ENCODE measurements at regions not wholly inside any gene's neighbourhood (a gene's known extent, or its start where the extent isn't known, plus 50 kb on each side); places are given as distances from the start of the nearest gene placed in this dataset.

DNA sequence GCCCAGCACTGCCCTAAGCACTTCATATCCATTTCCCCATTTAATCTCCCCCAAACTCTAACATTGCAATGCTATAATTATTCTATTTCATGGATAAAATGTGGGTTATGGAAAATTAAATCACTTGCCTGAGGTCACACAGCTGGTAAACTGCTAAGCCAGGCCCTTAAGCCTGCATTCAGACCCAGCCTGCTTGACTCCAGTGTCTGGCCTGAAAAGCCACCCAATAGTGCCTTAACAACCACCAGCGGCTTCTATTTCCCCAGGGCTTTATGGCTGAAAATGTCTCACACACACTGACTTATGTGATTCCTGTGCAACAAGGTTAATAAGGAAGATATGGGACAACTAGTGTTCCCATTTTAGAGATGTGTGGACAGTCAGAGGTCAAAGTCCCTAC lies 178.5 kb upstream of the SNX19 start:
- H3K9me3 Mint-ChIP-seq = no peaks in the 10 kb centered on the region
- no peaks in the 10 kb centered on the region for H3K36me3 Mint-ChIP-seq (ENCODE audit: low read depth)
- DNase-seq = no peak
- peaks cover 17% of the 10 kb centered on the region for H3K4me1 Mint-ChIP-seq
- no peak overlapping the region for H3K4me3 Mint-ChIP-seq
- peaks cover 7% of the 10 kb centered on the region for H3K27me3 Mint-ChIP-seq (ENCODE audit: low read depth, poor library complexity)
- TF ChIP-seq, protein P1, sequence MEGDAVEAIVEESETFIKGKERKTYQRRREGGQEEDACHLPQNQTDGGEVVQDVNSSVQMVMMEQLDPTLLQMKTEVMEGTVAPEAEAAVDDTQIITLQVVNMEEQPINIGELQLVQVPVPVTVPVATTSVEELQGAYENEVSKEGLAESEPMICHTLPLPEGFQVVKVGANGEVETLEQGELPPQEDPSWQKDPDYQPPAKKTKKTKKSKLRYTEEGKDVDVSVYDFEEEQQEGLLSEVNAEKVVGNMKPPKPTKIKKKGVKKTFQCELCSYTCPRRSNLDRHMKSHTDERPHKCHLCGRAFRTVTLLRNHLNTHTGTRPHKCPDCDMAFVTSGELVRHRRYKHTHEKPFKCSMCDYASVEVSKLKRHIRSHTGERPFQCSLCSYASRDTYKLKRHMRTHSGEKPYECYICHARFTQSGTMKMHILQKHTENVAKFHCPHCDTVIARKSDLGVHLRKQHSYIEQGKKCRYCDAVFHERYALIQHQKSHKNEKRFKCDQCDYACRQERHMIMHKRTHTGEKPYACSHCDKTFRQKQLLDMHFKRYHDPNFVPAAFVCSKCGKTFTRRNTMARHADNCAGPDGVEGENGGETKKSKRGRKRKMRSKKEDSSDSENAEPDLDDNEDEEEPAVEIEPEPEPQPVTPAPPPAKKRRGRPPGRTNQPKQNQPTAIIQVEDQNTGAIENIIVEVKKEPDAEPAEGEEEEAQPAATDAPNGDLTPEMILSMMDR (IDR thresholded peaks at IDR 0.05) = no peak
- no peak overlapping the region for H3K27ac Mint-ChIP-seq

DNA sequence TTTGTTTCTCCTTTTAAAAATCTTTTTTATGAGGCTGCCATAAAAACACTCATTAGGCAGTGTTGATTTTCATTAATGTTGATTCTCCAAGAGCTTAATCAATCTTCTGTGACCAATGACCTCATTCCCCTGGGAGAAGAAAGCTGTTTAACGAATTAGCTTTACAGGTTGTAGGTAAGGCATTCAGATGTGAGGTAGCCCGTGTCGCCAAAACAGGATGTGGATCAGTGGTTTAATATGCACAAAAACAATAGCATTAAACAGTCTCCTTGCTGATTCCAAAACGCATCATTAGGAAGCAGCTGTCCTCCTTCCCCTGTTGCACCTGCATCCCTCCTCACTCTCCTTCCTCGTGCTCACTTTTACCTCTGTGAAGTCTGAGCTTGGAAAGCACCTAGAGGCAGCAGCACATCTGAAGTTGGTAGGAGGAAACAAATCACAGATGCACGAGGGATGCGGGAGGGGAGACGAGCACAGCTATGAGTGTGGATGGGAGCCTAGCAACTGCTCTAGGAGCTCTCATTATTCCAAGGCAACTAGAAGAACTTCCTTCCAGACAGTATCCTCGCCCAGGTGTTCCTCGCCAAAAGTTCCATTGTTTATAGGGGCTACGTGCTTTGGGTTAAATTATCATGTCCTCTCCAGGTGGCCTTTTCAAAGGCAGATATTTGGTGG lies 179.4 kb upstream of the SNX19 start:
- Mint-ChIP-seq H3K27ac (no peak overlapping the region), H3K27me3 (ENCODE audit: low read depth, poor library complexity) (peaks cover 11% of the 10 kb centered on the region), H3K4me1 (peaks cover 17% of the 10 kb centered on the region), H3K4me3 (no peak overlapping the region), H3K9me3 (no peaks in the 10 kb centered on the region), H3K36me3 (ENCODE audit: low read depth) (no peaks in the 10 kb centered on the region)
- no peak for DNase-seq
- TF ChIP-seq, protein P1 (IDR thresholded peaks at IDR 0.05) = no peak

DNA sequence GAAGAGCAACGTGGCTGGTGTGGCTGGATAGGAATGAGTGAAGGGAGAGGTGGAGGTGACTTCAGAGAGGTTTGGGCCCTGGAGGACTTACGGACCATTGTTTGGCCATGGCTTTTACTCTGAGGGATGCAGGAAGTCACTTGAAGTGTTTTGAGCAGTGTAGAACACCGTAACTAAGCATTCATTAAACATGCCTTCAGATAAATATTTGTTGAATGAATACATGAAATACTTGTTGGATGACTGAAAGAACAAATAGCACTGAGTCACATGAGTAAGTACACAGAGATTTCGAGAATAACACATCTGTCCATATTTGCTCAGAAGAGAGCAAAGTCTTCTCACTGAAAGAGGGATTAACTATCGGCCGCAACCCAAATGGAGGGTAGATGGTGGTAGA lies 182.7 kb upstream of the SNX19 start:
- Mint-ChIP-seq H3K27ac (no peak overlapping the region), H3K4me1 (peaks cover 25% of the 10 kb centered on the region), H3K4me3 (no peak overlapping the region), H3K36me3 (ENCODE audit: low read depth) (no peaks in the 10 kb centered on the region), H3K9me3 (no peaks in the 10 kb centered on the region), H3K27me3 (ENCODE audit: low read depth, poor library complexity) (peaks cover 15% of the 10 kb centered on the region)
- no peak for DNase-seq
- TF ChIP-seq, protein P1 (IDR thresholded peaks at IDR 0.05) = no peak

DNA sequence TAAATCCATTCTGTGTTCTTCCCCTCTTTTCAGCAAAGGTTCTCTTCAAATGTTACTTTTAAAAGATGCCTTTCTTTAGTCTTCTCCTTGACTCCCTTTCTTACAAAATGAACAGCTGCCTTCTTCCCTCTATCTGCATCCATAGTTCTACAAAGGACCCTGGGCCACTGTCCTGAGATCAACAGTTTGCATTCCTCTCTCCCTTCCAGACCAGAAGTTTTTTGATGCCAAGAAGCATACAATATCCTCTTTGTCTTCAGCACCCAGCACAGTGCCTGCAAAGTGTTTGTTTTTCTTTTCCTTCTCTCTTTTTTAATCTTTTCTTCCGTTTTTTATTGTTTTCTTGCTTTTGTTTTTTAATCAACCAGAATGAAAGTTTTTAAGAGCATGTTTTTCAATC lies 183.5 kb upstream of the SNX19 start:
- H3K27me3 Mint-ChIP-seq (ENCODE audit: low read depth, poor library complexity) = peaks cover 21% of the 10 kb centered on the region
- H3K9me3 Mint-ChIP-seq = no peaks in the 10 kb centered on the region
- TF ChIP-seq, protein P1 (IDR thresholded peaks at IDR 0.05) = no peak
- H3K36me3 Mint-ChIP-seq (ENCODE audit: low read depth) = no peaks in the 10 kb centered on the region
- no peak overlapping the region for H3K4me3 Mint-ChIP-seq
- DNase-seq = no peak
- no peak overlapping the region for H3K27ac Mint-ChIP-seq
- H3K4me1 Mint-ChIP-seq = peaks cover 20% of the 10 kb centered on the region

DNA sequence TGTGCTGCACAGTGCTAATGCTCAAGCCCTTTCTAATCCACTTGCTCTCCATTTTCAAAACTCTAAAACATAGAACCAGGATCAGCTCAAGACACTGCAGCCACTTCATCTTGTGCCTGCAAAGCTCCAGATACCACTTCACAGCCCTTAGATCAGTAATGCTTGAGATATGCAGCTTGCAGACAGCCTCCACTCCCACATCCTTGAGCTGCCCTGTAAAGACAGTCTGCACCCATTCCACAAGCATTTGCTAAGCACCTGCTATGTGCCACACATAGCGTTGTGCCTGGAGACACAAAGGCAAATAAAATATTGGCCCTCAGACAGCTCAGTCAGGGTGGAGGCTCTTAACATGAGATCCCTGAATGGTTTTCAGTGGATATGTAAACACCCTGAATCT lies 192.5 kb upstream of the SNX19 start:
- no peak for DNase-seq
- no peaks in the 10 kb centered on the region for H3K4me1 Mint-ChIP-seq
- no peaks in the 10 kb centered on the region for H3K36me3 Mint-ChIP-seq (ENCODE audit: low read depth)
- peaks cover 8% of the 10 kb centered on the region for H3K9me3 Mint-ChIP-seq
- H3K27ac Mint-ChIP-seq = no peak overlapping the region
- TF ChIP-seq, protein P1 (IDR thresholded peaks at IDR 0.05) = no peak
- no peak overlapping the region for H3K4me3 Mint-ChIP-seq
- H3K27me3 Mint-ChIP-seq (ENCODE audit: low read depth, poor library complexity) = peaks cover 9% of the 10 kb centered on the region

DNA sequence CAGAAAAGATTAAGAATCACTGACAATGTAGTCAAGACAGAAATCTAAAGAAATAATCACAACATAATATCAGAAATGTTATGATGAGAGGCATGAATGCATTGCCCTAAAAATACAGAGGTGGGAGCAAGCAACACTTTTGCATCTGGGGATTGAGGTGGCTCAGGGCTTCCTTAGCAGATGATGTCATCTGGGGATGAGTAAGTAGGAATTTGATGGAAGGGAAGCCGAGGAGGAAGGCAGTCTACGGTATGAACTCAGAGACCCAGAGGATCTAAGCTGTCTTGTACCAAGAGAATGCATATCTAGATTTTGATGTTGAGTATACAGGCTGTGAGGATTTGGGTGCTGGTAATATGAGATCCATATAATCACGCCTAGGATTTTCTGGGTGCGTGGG lies 193.0 kb upstream of the SNX19 start:
- H3K4me1 Mint-ChIP-seq = no peaks in the 10 kb centered on the region
- peaks cover 8% of the 10 kb centered on the region for H3K27me3 Mint-ChIP-seq (ENCODE audit: low read depth, poor library complexity)
- no peaks in the 10 kb centered on the region for H3K36me3 Mint-ChIP-seq (ENCODE audit: low read depth)
- H3K27ac Mint-ChIP-seq = no peak overlapping the region
- no peak for DNase-seq
- TF ChIP-seq, protein P1 (IDR thresholded peaks at IDR 0.05) = no peak
- H3K4me3 Mint-ChIP-seq = no peak overlapping the region
- peaks cover 8% of the 10 kb centered on the region for H3K9me3 Mint-ChIP-seq
